ENCODE measurements at regions not wholly inside any gene's neighbourhood (a gene's known extent, or its start where the extent isn't known, plus 50 kb on each side); places are given as distances from the start of the nearest gene placed in this dataset.

- H3K27ac ChIP-seq: no peak overlapping the region
- TF ChIP-seq CTCF (IDR thresholded peaks at IDR 0.05) (no peak), ZFX (IDR thresholded peaks at IDR 0.05; ENCODE audit: borderline replicate concordance) (no peak)
Measured at GRCh38 chr6:54493138-54493537, 184.9 kb downstream of the TINAG start.

GRCh38 chr6:54503144-54503543 lies 194.9 kb downstream of the TINAG start:
- H3K27ac ChIP-seq: no peak overlapping the region
- TF ChIP-seq ZFX (IDR thresholded peaks at IDR 0.05; ENCODE audit: borderline replicate concordance) (no peak), CTCF (IDR thresholded peaks at IDR 0.05) (no peak)

- no peak overlapping the region for H3K27ac ChIP-seq
- TF ChIP-seq CTCF (IDR thresholded peaks at IDR 0.05) (no peak), ZFX (IDR thresholded peaks at IDR 0.05; ENCODE audit: borderline replicate concordance) (no peak)
Measured at GRCh38 chr6:54515013-54515412, 206.8 kb downstream of the TINAG start.

- no peak for TF ChIP-seq ZFX (IDR thresholded peaks at IDR 0.05; ENCODE audit: borderline replicate concordance)
- TF ChIP-seq CTCF (IDR thresholded peaks at IDR 0.05): no peak
- H3K27ac ChIP-seq: no peak overlapping the region
Measured at GRCh38 chr6:54515713-54516112, 207.5 kb downstream of the TINAG start.

GRCh38 chr6:54516321-54516720 lies 208.1 kb downstream of the TINAG start:
- H3K27ac ChIP-seq: no peak overlapping the region
- TF ChIP-seq ZFX (IDR thresholded peaks at IDR 0.05; ENCODE audit: borderline replicate concordance) (no peak), CTCF (IDR thresholded peaks at IDR 0.05) (no peak)

- TF ChIP-seq ZFX (IDR thresholded peaks at IDR 0.05; ENCODE audit: borderline replicate concordance) (no peak), CTCF (IDR thresholded peaks at IDR 0.05) (no peak)
- H3K27ac ChIP-seq: no peak overlapping the region
Measured at GRCh38 chr6:54519161-54519560, 210.9 kb downstream of the TINAG start.

GRCh38 chr6:54525731-54526130 lies 217.5 kb downstream of the TINAG start:
- TF ChIP-seq CTCF (IDR thresholded peaks at IDR 0.05) (no peak), ZFX (IDR thresholded peaks at IDR 0.05; ENCODE audit: borderline replicate concordance) (no peak)

More at GRCh38 chr6:54525731-54526130, 217.5 kb downstream of the TINAG start:
- no peak overlapping the region for H3K27ac ChIP-seq

All from 22Rv1 (cell line).